GM19397 (cell line): ENCODE measurements at regions not wholly inside any gene's neighbourhood (a gene's known extent, or its start where the extent isn't known, plus 50 kb on each side); places are given as distances from the start of the nearest gene placed in this dataset.

Source experiments
- ATAC-seq: cut with Tn5 transposase; IDR thresholded peaks from one replicate; pipeline ENCODE4 v1.9.1; 2021; ENCODE audit warnings: mild to moderate bottlenecking, moderate library complexity; ENCODE audit not compliant: unreplicated experiment

DNA sequence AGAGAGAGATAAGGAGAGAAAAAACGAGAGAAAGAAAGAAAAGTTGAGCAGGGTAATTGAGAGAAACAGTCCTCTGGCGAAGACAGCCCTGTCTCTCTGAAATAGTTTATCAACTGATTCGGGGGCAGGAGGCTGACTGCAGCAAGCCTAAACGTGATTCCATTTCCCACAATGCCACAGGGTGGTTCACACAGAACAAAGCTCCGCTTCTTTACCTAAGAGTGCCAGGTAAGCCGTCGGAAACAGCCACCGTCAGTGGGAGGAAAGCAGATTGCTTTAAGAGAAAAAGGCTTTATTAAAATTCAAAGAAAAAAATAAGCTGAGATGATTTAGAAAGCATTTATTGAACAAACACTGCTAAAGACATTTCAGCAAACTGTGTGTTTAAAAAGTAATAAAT is 271.4 kb upstream of the POU3F3 start:
- no peak for ATAC-seq

DNA sequence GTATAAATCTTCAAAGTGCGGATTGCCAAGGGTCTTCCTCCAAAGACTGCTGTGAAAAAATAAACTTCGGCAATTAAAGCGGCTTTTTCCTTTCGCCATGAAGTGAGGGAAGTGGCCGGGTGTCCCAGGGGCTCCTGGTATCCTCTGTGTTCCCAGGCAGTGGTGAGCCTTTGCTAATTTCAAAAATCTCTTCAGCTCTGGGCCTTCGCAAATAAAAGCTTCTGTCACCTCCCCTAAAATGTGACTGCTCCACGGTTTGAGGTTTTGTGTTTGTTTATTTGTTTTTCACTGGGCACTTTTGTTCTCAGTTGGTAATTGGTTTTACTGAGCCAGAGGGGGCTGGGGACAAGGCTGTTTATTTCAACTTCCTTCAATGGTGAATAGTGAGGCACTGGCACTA is 270.1 kb upstream of the POU3F3 start:
- no peak for ATAC-seq

DNA sequence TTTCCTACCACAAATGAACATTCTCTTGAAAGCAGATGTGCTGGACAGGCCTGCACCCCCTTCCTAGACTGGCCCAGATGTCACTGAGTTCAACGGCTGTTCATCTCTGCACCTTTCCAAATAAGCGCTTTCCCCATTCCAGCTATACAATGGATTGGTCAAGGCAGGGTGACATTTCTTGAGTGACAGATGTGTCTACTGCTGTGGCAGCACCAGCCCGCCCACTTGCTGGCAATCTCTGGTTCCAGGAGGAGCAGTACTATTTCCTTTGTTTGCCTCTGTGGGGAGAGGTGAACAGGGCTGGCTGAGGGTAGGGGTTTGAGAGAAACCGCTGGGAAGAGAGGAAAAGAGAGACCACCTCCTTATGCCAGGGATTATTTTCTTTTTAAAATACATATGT is 269.5 kb upstream of the POU3F3 start:
- no peak for ATAC-seq

DNA sequence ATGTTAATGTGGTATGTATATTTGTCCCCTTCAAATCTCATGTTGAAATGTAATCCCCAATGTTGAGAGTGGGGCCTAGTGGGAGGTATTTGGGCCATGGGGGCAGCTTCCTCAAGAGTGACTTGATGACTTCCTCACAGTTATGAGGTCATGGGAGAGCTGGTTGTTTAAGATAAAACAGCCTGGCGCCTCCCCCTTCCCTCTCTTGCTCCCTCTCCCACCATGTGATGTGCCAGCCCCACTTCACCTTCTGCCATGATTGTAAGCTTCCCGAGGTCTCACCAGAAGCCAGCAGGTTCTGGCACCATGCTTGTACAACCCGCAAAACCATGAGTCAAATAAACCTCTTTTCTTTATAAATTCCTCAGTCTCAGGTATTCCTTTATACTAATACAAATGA is 258.3 kb upstream of the POU3F3 start:
- no peak for ATAC-seq

DNA sequence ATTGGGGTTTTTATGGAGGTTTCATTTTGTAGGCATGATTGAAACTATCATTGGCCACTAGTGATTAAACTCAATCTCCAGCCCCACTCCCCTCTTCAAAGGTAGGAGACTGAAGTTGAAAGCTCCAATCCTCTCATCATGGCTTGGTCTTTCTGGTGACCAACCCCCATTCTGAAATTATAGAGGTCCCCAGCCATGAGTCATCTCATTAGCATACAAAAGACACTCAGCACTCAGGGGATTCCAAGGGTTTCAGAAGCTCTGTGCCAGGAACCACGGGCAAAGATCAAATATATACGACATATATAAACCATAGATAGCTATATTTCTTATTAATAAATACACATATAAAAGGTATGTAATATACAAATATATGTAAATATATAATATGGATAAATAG is 256.0 kb upstream of the POU3F3 start:
- ATAC-seq: no peak

DNA sequence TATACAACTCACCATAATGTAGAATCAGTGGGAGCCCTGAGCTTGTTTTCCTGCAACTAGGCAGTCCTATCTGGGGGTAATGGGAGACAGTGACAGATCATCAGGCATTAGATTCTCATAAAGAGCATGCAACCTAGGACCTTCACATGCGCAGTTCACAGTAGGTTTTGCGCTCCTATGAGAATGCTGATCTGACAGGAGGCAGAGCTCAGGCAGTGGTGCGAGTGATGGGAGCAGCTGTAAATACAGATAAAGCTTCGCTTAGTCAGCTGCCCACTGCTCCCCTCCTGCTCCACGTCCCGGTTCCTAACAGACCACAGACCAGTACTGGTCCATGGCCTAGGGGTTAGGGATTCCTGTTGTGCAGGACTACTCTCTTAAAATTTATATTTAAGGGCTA is 255.3 kb upstream of the POU3F3 start:
- no peak for ATAC-seq

DNA sequence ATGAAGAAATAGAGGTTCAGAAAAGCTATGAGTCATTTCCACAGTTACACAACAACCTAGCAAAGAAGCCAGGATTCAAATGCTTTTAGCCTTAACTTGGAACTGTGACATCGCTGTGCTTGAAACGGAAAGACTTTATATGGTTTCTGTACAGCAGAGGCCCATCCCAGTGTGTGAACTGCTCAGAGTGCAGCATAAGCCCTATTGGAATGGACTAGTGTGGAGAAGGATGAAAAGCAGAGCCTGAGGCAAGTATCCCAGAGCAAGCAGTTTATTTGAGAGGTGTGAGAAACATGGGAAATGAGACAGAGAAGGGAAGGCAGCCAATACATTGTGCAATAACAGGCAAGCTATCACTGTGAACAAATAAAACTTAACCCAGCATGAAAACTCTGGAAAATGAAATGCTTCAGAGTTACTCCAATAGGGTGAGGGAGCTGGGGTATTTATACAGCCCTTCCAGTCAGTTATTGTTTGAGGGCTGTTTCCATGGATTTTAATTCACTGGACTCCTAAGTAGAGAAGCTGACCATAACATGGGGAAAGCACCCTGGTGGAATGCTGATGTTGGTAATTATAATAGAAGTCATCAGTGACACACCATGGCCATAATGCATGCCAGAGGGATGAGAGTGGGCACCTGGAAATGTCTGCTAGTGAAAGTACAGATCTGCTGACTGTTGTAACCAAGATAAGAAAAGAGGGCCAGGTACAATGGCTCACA is 254.0 kb upstream of the POU3F3 start:
- ATAC-seq: no peak

DNA sequence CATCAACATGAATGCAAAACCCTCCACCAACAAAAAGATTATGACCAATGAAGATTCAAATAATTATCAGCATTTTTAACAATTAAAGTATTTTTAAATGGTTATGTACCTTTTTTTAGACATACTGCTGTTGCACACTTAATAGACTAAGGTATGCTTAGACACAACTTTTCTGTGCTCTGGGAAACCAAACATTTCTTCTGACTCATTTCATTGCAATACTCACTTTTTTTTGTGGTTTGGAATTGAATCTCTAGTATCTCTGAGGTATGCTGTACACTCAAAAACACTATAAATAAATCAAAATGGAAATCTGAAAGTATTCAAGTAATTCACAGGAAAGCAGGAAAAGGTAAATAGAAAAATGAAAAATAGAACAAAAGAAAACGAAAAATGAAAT is 247.9 kb upstream of the POU3F3 start:
- no peak for ATAC-seq

DNA sequence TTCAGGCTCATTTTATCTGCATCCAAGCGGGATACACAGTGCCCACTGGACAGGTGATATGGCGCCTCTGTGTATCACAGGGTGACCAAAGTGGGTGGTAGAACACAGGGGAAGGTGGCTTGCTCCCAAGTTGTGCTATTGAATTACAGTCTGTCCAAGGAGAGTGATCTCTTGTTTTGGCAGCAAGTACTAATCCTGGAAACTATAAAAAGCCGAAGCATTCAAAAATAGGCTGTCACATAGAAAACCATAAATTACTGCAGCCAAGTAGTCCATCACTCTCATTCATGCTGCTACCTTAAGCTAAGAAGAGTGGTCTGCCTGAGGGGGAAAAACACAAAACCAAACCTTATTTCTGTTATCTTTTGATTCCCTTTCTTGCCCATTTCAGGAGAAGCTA is 237.1 kb upstream of the POU3F3 start:
- ATAC-seq: no peak

DNA sequence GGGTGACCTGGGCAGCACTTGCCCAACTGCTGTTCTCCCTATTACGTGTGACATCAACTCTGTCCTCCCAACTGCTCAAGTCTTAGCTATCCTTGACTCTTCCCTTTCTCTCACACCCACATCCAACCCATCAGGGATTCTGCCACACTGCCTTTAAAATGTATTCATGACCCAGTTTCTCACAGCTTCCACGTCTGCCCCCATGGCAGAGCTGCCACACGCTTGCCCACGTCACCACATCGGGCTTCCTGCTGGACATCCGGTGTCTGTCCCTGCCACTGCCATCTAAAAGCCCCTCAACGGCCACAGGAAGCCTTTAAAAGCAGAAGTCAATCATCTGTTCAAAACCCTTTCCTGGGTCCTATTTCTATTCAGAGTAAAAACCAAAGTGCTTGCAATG is 233.1 kb upstream of the POU3F3 start:
- ATAC-seq: no peak

DNA sequence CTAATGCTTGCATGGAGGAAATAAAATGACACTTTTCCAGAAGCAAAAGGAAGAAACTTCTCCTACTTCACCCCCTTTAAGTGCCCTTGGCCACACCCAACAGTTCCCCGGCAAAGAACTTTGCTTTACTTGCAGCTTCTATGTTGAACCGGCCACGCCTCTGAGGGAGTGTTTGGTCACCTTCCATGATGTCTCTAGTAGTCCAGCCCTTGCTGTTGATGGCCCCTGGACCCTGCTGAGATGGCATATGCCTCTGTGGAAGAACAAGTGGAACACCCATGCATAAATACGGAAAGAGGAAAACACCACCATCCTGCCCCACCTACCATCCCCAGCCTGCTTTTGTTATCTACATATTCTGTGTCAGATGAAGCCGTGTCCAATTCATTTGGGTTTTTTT is 218.3 kb upstream of the POU3F3 start:
- no peak for ATAC-seq

DNA sequence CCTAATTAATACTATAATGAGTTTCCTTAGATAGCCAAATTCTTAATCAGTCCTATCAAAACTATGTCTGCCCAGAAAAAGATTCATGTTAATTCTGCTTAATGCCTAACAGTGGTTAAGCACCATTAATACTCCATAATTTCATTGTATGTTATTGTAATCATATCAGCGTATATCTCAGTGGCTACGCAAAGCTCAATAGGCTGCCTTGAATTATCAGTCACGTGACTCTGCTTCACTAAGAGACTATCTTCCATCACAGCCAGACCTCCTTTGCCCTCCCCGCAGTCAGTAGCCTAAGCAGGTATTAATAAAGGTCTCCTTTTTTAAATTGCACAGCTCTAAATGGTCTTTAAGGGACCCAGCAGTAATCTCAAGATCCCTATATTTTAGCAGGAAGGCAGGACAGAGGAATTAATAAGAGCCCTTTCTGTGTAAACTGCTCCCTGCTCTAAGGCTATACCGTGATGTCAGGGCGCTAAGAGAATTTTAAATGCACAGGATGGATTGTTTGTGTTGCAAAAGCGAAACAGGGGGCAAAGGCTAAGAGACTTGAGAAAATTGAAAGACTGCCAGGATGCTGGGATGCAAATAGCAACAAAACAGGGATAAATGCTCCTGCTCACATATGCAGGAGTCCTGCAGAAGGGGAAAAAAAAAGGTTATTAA is 215.6 kb upstream of the POU3F3 start:
- ATAC-seq: no peak

DNA sequence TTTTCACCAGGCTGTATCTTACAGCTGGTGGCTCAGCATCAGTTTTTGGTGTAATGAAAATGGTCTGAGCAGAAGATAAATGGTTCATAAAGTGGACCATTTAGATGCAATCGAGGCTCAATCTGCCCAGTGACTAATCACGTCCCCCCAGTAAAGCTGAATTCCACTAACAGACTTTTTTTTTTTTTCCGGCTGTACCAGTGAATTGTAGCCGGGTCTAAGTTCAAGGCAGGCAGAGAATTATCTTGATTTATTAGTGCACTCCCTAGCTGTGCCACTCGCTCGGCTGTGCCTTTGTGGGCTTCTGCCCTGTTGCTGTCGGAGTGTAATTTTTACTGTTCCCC is 215.1 kb upstream of the POU3F3 start:
- no peak for ATAC-seq

DNA sequence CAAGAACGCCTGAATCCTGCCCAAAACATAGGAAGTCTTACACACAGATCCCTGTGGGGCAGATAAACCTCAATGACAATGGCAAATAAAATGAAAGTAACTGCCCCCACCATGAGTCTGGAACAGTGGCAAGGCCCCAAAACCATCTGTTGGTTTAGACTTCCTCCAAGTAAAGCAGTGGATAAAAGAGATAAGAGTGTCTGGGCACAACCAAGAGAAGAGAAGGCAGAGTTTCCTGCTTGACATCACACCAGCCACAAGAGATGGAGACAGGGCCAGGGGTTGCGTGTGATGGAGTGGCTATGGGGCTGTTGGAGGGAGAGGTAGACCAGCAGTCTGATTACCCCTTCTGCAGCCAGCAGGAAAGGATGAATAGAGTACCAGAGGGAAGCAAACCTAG is 212.1 kb upstream of the POU3F3 start:
- ATAC-seq: no peak

DNA sequence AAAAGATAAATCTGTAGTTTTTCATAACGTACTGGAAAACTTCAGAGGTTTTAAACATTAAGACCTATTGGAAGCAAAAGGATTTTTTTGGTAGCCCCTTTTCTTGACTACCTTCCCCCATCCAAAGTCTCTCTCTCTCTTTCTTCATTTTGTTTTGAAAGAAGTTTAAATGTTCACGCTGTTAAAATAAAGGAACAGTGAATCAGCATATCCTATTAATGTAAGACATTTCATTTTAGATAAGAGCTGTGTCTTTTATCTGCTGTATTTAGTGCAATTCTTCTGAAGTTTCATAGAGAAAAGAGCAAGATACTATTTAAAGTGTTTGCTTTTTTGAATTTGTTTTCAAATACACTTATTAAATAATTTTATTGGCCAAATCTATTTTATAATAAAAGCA is 205.5 kb upstream of the POU3F3 start:
- ATAC-seq: no peak

DNA sequence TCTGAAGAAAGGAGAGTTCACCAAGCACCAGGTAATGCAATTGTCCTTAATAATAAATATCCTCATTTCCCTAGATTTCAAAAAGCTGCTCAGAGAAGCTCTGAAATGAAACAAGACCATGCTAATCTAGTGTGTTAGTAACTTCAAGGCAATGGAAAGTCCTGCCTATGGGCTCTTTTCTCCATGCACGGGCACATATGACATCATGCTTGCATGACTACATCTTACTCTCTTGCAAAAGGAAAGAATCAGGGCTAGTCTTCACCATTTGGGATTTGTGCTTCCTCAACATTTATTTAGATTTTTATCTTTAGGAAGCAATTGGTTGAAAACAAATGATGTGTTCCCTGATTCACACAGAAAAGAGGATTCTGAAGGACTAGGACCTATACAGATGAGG is 204.0 kb upstream of the POU3F3 start:
- ATAC-seq: no peak

DNA sequence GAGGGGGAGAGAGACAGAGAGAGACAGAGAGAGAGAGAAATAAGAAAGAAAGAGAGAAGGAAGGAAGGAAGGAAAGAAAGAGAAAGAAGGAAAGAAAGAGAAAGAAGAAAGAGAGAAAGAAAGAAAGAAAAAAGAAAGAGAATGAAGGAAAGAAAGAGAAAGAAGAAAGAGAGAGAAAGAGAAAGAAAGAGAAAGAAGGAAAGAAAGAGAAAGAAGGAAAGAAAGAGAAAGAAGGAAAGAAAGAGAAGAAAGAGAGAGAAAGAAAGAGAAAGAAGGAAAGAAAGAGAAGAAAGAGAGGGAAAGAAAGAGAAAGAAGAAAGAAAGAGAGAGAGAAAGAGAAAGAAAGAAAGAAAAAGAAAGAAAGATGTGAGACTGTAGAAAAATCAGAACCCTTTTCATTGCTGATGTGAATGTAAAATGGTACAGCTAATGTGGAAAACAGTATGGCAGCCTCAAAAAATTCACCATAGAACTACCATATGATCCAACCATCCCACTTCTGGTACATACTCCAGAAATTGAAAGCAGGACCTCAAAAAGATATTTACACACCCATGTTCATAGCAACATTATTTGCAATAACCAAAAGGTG is 203.4 kb upstream of the POU3F3 start:
- ATAC-seq: no peak

DNA sequence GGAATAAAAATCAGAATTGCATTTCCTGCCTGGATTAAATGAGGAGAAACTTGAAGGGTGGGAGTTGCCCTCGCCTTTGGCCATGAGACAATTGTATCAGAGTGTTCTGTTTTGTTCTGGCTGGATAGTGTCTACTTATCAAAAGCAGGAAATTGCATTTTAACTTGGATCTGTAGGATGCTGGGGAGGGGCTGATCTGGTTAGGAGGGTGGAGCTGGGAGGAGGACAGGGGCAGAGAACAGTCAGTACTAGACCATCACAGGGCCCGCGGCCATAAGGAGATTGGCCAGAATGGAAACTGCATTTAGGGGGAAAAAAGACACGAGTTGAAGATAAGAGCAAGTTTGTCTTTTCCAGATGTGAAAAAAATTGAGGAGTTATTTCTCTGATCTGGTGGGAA is 199.1 kb upstream of the POU3F3 start:
- ATAC-seq: no peak

DNA sequence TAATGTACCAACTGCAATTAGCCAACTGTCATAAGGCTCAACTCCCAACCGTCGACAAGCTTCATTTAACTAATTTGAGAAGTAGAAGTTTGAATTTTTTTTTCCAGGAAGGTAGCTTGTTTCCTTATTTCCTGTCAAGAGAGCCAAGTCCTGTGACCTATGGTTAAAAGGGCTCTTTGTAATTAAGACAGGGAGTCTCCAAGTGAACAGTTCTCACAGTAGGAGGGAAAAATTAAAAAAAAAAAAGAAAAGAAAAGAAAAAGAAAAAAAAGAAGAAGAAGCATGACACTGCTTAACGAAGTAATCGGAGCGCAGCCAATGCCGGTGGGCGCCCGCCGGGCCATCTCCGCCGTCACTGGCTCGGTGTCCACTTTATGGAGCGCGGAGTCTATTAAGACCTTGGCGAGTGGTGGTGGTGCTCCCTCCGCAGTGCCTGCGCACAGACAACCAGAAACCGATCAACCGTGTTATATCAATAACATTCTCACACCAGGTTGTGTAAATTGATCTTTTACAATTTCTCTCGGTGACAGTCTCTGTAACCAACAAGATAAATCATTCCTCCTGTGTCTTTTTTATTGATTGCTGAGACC is 197.2 kb upstream of the POU3F3 start:
- ATAC-seq: no peak

DNA sequence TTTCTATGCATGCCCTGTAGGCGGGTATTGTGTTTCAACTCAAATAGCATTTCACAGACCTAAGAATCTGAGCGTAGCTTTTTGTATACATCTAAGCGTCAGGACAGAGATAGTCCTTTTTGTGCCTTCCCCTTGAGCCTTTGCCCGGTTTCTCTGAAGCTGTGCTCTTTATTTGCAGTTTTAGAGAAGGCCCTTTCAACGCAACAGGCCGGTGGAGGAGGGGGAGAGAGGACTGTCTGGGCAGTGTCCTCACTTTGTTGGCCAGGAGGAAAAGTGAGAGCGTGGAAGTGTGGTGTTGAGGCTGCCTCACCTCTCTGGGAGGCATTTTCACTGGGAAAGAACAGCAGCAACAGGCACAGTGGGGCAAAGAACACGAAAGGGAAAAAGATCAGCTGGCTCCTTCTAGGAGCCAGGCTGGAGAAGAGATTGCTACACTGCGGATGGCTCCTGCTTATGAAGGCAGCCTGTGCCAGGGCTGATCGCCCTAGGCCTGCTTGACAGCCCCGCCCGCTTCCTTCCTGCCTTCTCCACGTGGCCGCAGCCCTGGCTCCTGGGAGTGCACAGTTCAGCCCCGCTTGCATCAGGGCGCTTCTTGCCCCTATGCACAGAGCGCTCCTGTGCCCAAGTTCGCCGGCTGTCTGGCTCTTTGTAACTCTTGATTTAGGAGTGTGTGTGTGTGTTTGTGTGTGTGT is 195.6 kb upstream of the POU3F3 start:
- no peak for ATAC-seq

DNA sequence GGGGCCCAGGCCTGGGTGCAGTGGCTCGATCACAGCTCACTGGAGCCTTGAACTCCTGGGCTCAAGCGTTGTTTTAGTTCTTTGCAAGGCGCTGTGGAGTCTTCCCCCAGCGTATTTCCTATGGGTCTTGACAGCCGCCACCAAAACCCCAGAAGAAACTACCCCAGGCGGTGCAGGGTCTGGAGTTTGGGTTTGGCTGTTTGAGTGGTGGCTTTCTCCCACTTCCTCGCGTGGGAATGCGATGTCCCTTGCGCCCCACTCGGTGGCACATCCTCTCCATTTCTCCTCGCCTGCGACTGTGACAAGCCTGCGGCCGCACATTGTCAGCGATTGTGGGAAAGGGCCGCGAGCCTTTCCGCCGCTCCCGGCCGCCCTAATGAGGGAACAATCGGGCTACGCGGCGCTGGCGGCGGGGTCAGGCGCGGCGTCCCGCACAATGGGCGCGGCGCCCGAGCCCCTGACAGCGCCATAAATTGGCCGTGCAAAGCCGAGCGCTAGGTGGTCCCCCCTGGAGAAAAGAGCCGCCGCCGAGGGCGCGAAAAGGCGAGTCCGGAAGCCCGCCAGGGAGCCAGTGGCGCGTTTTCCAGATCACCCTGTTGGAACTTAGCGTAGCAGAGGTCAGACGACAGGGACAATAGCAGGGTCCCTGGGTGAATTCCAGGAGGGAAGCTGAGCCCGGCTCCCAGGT is 194.9 kb upstream of the POU3F3 start:
- no peak for ATAC-seq
